PFSK-1 (cell line): ENCODE measurements at regions not wholly inside any gene's neighbourhood (a gene's known extent, or its start where the extent isn't known, plus 50 kb on each side); places are given as distances from the start of the nearest gene placed in this dataset.

Experiments
- FOXP2 ChIP-seq: optimal IDR thresholded peaks from 2 replicates; pipeline ENCODE3; 2011; ENCODE audit warnings: borderline replicate concordance, control low read depth, inconsistent platforms; ENCODE audit not compliant: insufficient read depth; ENCODE audit errors: extremely low read length, extremely low read depth
- POLR2AphosphoS5 ChIP-seq: IDR thresholded peaks from 2 replicates; pipeline ENCODE4 v1.6.1; 2012; ENCODE audit warnings: low read depth, mild to moderate bottlenecking, control low read depth, low read length, moderate library complexity
- REST ChIP-seq, 2 experiments: IDR thresholded peaks; 2 replicates each; pipeline versions ENCODE4 v1.6.1 to v1.8.0; 2011 to 2012; ENCODE audit warnings: low read depth in 2 of 2, low read length in 2 of 2, control low read depth in 1 of 2, inconsistent platforms in 1 of 2, mild to moderate bottlenecking in 1 of 2, moderate library complexity in 1 of 2; ENCODE audit not compliant: insufficient read depth in 1 of 2
- SIN3A ChIP-seq: IDR thresholded peaks from 2 replicates; pipeline ENCODE4 v1.6.1; 2012; ENCODE audit warnings: mild to moderate bottlenecking, low read length, moderate library complexity, borderline replicate concordance; ENCODE audit not compliant: insufficient read depth
- TAF1 ChIP-seq: IDR thresholded peaks from 2 replicates; pipeline ENCODE4 v1.6.1; 2012; ENCODE audit warnings: low read length, control low read depth, borderline replicate concordance; ENCODE audit not compliant: insufficient read depth

- no peak for TF ChIP-seq SIN3A
- no peak for TF ChIP-seq REST (IDR thresholded peaks at IDR 0.05; ENCODE audit: insufficient read depth in 1 of 2, low read depth in 2 of 2, low read length in 2 of 2)
- no peak for TF ChIP-seq TAF1
- TF ChIP-seq POLR2AphosphoS5: no peak
- no peak for TF ChIP-seq FOXP2
Observed at GRCh38 chr14:76943072-76943471, 85.4 kb downstream of the IRF2BPL start.
